ENCODE measurements at regions not wholly inside any gene's neighbourhood (a gene's known extent, or its start where the extent isn't known, plus 50 kb on each side); places are given as distances from the start of the nearest gene placed in this dataset.

- DNase-seq: no peak
Measured at GRCh38 chr3:72565593-72565992, 282.7 kb downstream of the SHQ1 start.

DNA sequence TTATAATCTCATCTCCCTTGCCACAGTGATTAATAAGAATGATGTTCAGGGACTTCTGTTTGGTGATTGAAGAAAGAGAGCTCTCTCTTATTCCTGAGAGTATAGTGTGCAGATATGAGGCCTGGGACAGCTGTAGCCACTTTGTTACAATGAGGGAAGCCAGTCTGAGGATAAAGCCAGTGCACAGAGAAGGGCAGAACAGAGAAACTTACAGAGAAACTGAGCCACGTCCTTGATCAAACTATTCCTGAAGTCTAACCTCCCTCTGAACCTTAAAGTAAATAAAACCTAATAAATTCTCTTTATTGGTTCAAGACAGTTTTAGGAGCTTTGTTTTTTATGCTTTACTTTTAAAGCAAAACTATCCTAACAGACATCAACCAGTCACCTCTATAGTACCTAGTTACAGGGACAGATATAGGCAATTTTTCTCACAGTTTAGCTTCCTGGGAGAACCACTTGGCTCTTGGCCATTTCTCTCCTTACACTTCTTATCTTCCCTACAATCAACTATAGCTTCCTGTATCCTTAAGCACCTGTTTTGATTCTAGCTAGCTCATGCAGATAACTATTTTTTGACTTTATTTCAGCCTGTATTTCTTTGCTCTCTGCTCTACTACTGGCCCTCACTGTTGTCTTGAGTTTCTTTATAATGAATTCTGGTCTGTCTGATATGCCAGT is 284.4 kb downstream of the SHQ1 start:
- DNase-seq: no peak

- no peak for DNase-seq
Measured at GRCh38 chr3:72560846-72561675, 287.2 kb downstream of the SHQ1 start.

DNA sequence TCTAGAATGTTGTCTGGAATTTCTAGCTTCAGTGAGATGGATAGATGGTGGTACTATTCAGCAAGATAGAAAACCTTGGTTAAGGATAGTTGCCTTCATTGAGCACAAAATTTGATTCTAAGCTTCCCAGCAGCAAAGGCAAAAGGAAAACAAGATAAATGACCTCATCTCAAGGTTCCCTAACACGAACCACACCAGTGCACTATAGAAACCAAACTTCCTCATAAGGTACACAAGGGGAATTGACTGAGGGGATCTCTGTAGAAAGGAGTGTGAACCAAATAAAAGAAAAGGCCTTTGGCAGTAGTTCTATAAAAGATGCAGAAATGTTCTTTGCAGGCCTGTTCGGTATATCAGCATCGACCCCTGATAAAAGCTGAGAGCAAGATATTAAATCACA is 288.9 kb downstream of the SHQ1 start:
- DNase-seq: no peak

- DNase-seq: no peak
Measured at GRCh38 chr3:72558001-72558400, 290.2 kb downstream of the SHQ1 start.

GRCh38 chr3:72555714-72556113 is 292.5 kb downstream of the SHQ1 start:
- no peak for DNase-seq

- no peak for DNase-seq
Measured at GRCh38 chr3:72554689-72555088, 293.6 kb downstream of the SHQ1 start.

DNA sequence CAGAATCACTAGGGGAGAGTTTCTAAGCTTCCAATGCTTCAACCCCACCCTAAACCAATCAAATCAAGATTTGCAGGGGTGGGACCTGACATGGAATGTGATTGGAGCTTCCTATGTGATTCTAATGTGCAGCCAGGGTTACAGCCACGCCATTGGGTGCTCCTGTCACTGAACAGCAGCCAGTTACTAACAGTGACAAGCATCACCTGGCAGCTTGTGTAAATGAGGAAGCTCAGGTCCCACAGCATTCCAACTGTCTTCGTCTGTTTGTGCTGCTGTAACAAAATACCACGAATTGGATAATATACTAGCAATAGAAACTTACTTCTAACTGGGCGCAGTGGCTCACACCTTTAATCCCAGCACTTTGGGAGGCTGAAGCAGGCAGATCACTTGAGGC is 294.9 kb downstream of the SHQ1 start:
- no peak for DNase-seq

DNA sequence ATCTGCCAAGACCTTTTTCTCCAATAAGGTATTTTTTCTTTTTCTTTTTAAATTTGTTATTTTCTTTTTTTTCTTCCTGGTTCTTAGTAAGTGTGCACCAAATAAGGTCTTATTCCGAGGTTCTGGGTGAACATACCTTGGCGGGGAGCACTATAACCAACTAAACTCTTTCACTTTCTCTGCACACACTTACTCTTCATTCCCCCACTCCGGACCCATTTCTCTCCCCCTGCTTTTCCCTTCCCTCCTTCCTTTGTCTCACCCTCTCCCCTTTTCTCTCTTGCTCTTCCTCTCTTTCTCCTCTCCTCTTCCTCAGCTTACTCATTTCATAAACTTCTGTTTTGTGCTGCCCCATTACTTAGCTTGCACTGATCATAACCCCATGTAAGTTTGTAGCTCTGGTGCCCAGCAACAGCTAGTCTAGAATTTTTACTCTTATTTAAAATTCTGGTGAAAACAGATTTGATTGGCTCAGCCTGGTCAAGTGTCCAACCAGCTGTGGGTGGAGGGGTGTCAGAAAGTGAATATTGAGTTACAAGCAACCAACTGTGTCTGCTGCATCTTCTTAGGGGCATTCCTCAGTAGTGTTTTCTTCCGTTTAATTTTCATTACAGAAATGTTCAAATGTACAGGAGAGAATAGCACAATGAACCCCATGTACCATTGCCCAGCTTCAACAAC is 297.5 kb downstream of the SHQ1 start:
- no peak for DNase-seq

- no peak for DNase-seq
Measured at GRCh38 chr3:72549761-72550581, 298.3 kb downstream of the SHQ1 start.

- DNase-seq: no peak
Measured at GRCh38 chr3:72548981-72549380, 299.3 kb downstream of the SHQ1 start.

GRCh38 chr3:72548461-72548860 is 299.8 kb downstream of the SHQ1 start:
- DNase-seq: no peak

DNA sequence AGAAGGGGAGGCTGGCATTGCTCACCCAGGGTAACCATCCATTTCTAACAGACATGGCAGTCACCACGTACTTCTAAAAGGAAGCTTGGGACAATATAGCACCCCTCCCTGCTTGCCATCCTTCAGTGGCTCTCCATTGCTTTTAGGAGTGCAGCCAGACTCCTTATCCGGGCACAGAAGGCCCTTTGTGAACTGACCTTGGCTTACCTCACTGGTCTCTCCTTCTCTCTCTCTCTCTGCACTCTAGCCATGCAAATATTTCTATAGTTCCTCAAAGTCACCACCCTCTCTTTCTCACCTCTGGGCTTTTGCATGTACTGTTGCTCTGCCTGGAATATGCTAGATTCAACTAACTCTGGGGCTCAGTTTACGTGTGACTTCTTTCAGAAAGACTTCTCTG is 301.1 kb downstream of the SHQ1 start:
- DNase-seq: no peak

DNA sequence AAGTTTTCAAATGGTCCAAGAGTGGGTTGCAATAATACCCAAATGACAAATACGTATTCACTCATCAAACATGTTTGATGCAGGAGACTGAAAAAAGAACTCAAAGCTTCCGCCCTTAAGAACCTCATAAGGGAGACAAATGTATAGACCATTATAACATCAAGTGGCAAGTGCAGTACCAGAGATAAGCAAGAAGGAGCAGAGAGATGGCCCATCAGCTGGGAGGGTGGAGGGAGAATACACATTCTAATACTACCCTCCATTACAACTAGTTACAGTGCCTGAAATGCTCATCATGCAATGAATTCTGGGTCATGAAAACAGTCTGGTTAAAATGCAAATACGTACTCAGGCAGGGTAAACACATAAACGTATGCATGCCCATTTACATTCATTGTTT is 304.0 kb downstream of the SHQ1 start:
- no peak for DNase-seq

DNA sequence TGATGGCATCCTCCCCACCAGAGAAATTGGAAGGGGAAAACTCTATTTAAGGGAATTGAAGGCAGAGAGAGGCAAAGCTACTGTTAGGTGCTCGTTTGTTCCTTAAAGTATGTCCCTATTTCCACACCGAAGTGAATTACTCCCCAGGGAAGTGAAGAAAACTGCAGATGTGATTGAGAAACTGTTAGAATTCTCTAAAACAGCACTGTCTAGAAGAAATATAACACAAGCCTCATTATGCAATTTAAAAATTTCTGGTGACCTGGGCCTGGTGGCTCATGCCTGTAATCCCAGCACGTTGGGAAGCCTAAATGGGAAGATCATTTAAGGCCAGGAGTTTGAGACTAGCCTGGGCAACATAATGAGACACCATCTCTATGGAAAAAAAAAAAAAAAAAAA is 305.0 kb downstream of the SHQ1 start:
- DNase-seq: no peak

- no peak for DNase-seq
Measured at GRCh38 chr3:72542781-72543180, 305.5 kb downstream of the SHQ1 start.

DNA sequence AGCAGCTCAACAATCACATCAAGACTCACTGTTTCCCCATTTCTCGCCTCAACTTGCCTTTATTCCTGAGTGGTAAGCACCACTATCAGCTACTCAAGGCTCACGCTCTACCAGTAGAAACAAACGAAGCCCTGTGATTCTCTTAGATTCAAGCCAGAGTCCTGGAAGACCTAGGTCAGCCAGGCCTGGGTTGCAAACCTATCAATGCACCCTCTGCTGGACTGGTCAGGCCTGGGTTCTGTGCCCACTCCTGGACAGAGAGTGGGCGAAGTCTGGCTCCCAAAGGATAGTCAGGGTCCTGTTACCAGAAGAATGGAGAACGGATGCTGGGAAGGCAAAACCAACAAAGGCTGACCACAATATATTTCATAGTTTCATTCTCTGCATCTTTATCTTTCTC is 308.4 kb downstream of the SHQ1 start:
- no peak for DNase-seq

- DNase-seq: no peak
Measured at GRCh38 chr3:72538070-72538745, 310.0 kb downstream of the SHQ1 start.

DNA sequence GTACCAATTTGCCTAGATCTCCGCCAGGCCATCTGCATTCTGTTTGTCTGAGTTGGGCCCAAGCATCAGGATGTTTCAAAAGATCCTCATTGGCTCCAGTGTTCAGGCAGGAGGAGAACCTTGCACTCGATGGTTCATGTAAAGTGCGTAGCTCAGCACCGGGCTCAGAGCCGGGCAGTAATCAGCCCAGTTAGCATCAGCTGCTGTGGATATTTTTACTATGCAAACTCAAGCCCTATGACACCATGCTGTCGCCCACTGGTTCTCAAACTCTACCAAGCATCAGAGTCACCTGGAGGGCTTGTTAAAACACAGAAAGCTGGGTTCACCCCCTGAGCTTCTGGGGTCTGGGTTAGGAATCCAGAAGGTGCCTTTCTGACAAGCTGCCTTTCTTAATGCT is 310.8 kb downstream of the SHQ1 start:
- no peak for DNase-seq

- no peak for DNase-seq
Measured at GRCh38 chr3:72536878-72537267, 311.4 kb downstream of the SHQ1 start.

DNA sequence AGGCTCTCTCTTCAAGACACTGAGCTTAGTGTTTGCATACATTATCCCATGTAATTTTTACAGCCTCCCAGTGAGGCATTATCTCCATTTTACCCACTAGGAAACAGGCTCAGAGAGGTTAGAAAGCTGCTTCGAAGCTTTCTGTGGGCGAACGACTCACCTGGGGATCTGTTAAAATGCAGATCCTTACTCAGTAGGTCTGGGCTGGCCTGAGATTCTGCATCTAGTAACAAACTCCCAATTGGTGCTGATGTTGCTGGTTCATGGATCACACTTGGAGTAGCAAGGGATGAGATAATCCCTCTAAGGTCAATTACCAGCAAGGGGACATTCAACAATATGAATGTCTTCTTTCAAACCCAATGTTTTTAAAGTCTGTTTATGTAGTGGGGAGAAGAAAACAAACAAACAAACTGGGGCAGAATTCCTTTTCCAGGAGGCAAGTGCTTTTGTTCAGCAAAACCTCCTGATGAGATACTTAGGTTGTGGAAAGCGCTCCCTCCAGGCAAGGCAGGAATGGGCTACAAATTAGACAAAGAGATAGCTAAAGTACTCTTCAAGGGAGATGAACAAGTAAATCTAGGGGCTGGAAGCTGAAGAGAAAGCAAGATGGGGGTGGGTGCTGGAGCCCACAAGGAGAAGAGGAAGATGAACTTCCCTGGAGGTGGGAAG is 311.9 kb downstream of the SHQ1 start:
- DNase-seq: no peak

DNA sequence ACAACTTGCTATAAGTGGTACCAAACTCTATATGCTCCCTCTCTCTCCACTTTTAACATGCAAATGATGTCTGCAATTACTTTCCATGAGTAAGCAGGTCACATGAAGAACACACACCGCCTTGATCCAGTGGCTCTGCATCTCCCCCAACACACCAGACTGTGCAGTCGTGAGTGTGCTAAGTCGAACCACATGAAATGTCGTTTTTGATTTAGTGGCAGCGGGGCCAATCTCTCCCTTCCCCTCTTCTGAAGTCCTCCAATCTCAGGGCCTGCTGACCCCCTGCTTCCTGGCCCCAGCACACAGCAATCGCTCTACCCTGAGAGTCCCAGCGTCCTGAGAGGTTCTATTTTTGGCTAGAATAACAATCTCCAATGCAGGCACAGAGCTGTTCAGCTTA is 312.5 kb downstream of the SHQ1 start:
- no peak for DNase-seq
